H9 (cell line): ENCODE measurements at regions not wholly inside any gene's neighbourhood (a gene's known extent, or its start where the extent isn't known, plus 50 kb on each side); places are given as distances from the start of the nearest gene placed in this dataset.

Experiments used
- DNase-seq: peaks from one replicate; pipeline ENCODE4 v3.0.0-alpha.2; 2017
- H2AFZ ChIP-seq: one replicate; pipeline ENCODE4 v1.6.1; 2013; ENCODE audit warnings: mild to moderate bottlenecking, low read length, control low read depth, moderate library complexity
- H2AK5ac ChIP-seq: 2 replicates; pipeline ENCODE4 v1.6.1; 2013; ENCODE audit warnings: low read length, control low read depth, mixed read lengths; ENCODE audit not compliant: insufficient read length
- H2BK120ac ChIP-seq: one replicate; pipeline ENCODE4 v1.6.1; 2013; ENCODE audit warnings: low read depth, mild to moderate bottlenecking, low read length, control low read depth, inconsistent platforms; ENCODE audit not compliant: poor library complexity, severe bottlenecking
- H2BK12ac ChIP-seq: 2 replicates; pipeline ENCODE4 v1.6.1; 2013; ENCODE audit warnings: low read length, control low read depth, mixed read lengths, low read depth; ENCODE audit not compliant: insufficient read length
- H2BK15ac ChIP-seq: 2 replicates; pipeline ENCODE4 v1.6.1; 2013; ENCODE audit warnings: low read depth, low read length, control low read depth
- H2BK20ac ChIP-seq: one replicate; pipeline ENCODE4 v1.6.1; 2013; ENCODE audit warnings: low read depth, mild to moderate bottlenecking, low read length, control low read depth, inconsistent platforms; ENCODE audit not compliant: poor library complexity, severe bottlenecking
- H2BK5ac ChIP-seq: 2 replicates; pipeline ENCODE4 v1.6.1; 2013; ENCODE audit warnings: low read length, control low read depth, mixed read lengths; ENCODE audit not compliant: insufficient read length
- H3K14ac ChIP-seq: 2 replicates; pipeline ENCODE4 v1.6.1; 2013; ENCODE audit warnings: low read length, control low read depth; ENCODE audit not compliant: insufficient read depth
- H3K18ac ChIP-seq: 2 replicates; pipeline ENCODE4 v1.6.1; 2013; ENCODE audit warnings: low read depth, mild to moderate bottlenecking, mixed read lengths, low read length, control low read depth; ENCODE audit not compliant: insufficient read length
- H3K23ac ChIP-seq: 2 replicates; pipeline ENCODE4 v1.6.1; 2013; ENCODE audit warnings: low read length, control low read depth, mixed read lengths, low read depth; ENCODE audit not compliant: insufficient read length
- H3K23me2 ChIP-seq: 2 replicates; pipeline ENCODE4 v1.6.1; 2013; ENCODE audit warnings: low read depth, mild to moderate bottlenecking, mixed read lengths, low read length, control low read depth; ENCODE audit not compliant: insufficient read length, poor library complexity, severe bottlenecking
- H3K27ac ChIP-seq: 2 replicates; pipeline ENCODE4 v1.5.1; 2013; ENCODE audit warnings: low read length, control low read depth, mixed read lengths, low read depth; ENCODE audit not compliant: insufficient read length
- H3K27me3 ChIP-seq: 2 replicates; pipeline ENCODE4 v1.6.1; 2013; ENCODE audit warnings: low read length, control low read depth, inconsistent platforms; ENCODE audit not compliant: insufficient read depth
- H3K4ac ChIP-seq: 2 replicates; pipeline ENCODE4 v1.6.1; 2013; ENCODE audit warnings: low read depth, mild to moderate bottlenecking, control low read depth, inconsistent platforms, low read length, moderate library complexity
- H3K4me1 ChIP-seq: 2 replicates; pipeline ENCODE4 v1.6.1; 2013; ENCODE audit warnings: low read length, control low read depth, inconsistent platforms; ENCODE audit not compliant: insufficient read depth
- H3K4me2 ChIP-seq: 2 replicates; pipeline ENCODE4 v1.6.1; 2013; ENCODE audit warnings: low read length, control low read depth, mixed read lengths; ENCODE audit not compliant: insufficient read length, insufficient read depth
- H3K56ac ChIP-seq: 2 replicates; pipeline ENCODE4 v1.6.1; 2013; ENCODE audit warnings: low read depth, mild to moderate bottlenecking, mixed read lengths, low read length, control low read depth; ENCODE audit not compliant: insufficient read length
- H3K79me1 ChIP-seq: 2 replicates; pipeline ENCODE4 v1.6.1; 2013; ENCODE audit warnings: low read depth, mild to moderate bottlenecking, moderate library complexity, low read length, control low read depth, inconsistent platforms; ENCODE audit not compliant: insufficient read depth, poor library complexity, severe bottlenecking
- H3K79me2 ChIP-seq: 2 replicates; pipeline ENCODE4 v1.6.1; 2013; ENCODE audit warnings: low read length, control low read depth, inconsistent platforms; ENCODE audit not compliant: insufficient read depth
- H3K9ac ChIP-seq: 2 replicates; pipeline ENCODE4 v1.6.1; 2013; ENCODE audit warnings: low read length, control low read depth, mixed read lengths; ENCODE audit not compliant: insufficient read length; ENCODE audit errors: extremely low read depth
- H3K9me3 ChIP-seq: one replicate; pipeline ENCODE4 v1.6.1; 2013; ENCODE audit warnings: low read depth, low read length, inconsistent platforms; ENCODE audit not compliant: control insufficient read depth
- H3T11ph ChIP-seq: one replicate; pipeline ENCODE4 v1.6.1; 2013; ENCODE audit warnings: mild to moderate bottlenecking, low read length, control low read depth, inconsistent platforms
- H4K20me1 ChIP-seq: one replicate; pipeline ENCODE4 v1.6.1; 2013; ENCODE audit not compliant: control insufficient read depth, insufficient read length, insufficient read depth
- H4K5ac ChIP-seq: 2 replicates; pipeline ENCODE4 v1.6.1; 2013; ENCODE audit warnings: low read depth, mild to moderate bottlenecking, mixed read lengths, low read length, control low read depth; ENCODE audit not compliant: insufficient read length
- H4K8ac ChIP-seq: replicated peaks from 2 replicates; pipeline ENCODE4 v1.6.1; 2013; ENCODE audit warnings: low read length, control low read depth, mixed read lengths, low read depth; ENCODE audit not compliant: insufficient read length
- H4K91ac ChIP-seq: 2 replicates; pipeline ENCODE4 v1.6.1; 2013; ENCODE audit warnings: low read depth, mild to moderate bottlenecking, moderate library complexity, mixed read lengths, low read length, control low read depth; ENCODE audit not compliant: insufficient read length
- H3K27ac Mint-ChIP-seq, 3 experiments: 2 replicates in 2 of 3; 3 replicates in 1 of 3; pipeline ENCODE4 v1.8.0; 2020 to 2021; ENCODE audit warnings: mixed read lengths in 3 of 3, mild to moderate bottlenecking in 1 of 3, moderate library complexity in 1 of 3
- H3K27me3 Mint-ChIP-seq: 2 replicates; pipeline ENCODE4 v1.8.0; 2021; ENCODE audit warnings: low read depth, mild to moderate bottlenecking, moderate library complexity, mixed read lengths
- H3K36me3 Mint-ChIP-seq, 3 experiments: 2 replicates in 2 of 3; 3 replicates in 1 of 3; pipeline ENCODE4 v1.8.0; 2020 to 2021; ENCODE audit warnings: low read depth in 3 of 3, mixed read lengths in 3 of 3; ENCODE audit not compliant: insufficient read depth in 1 of 3
- H3K4me1 Mint-ChIP-seq, 2 experiments: 2 replicates each; pipeline ENCODE4 v1.8.0; 2020; ENCODE audit warnings: mixed read lengths in 2 of 2
- H3K4me3 Mint-ChIP-seq, 2 experiments: 2 replicates in 1 of 2; 3 replicates in 1 of 2; pipeline ENCODE4 v1.8.0; 2020 to 2021; ENCODE audit warnings: mild to moderate bottlenecking in 2 of 2, mixed read lengths in 2 of 2, moderate library complexity in 1 of 2
- H3K9me3 Mint-ChIP-seq, 2 experiments: 2 replicates in 1 of 2; 3 replicates in 1 of 2; pipeline ENCODE4 v1.8.0; 2020; ENCODE audit warnings: mild to moderate bottlenecking in 2 of 2, mixed read lengths in 2 of 2, moderate library complexity in 1 of 2
- WGBS: extraction: QIAGEN DNeasy Blood & Tissue Kit; methylation state at CpG from one replicate; pipeline ENCODE4 v1.1.7; 2013; ENCODE audit warnings: missing lambda C conversion rate, low lambda C conversion rate, mixed read lengths; ENCODE audit not compliant: insufficient read length; ENCODE audit errors: extremely low coverage; 5-methylcytosine and 5-hydroxymethylcytosine counted together
- TF ChIP-seq, protein P1 (sequence below): fragments of 200-600 bp; sonication (generic); conservative IDR thresholded peaks from 3 replicates; pipeline ENCODE4 v1.8.0; 2021; ENCODE audit warnings: antibody characterized with exemption, mild to moderate bottlenecking

DNA sequence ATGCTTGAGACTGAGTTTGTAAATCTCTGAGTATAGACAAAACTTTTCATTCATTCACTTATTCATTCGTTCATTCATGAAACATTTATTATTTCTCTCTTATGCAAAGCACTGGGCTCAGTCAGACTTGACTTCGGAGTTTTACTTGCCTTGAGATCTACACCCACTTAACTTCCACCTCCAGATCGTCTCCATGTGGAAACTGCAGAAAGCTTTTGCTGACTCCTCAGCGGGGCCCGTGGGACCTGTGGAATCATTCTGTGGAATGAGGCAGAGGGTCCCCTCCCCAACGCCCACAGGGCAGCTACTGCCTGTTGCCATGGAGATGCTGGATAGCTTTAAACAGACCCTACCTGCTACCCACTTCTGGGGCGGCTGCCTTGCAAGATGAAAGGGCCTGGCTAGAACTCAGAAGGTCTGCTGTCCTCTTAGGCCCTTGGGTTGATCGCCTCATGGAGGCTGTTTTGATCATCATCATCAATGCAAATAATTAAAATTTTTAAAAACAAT, 66.4 kb upstream of the KCNG1 start:
- Histone ChIP-seq H4K5ac (no peak overlapping the region), H2BK20ac (no peak overlapping the region), H3K14ac (no peak overlapping the region), H3K27me3 (no peaks in the 10 kb centered on the region), H3K27ac (no peak overlapping the region), H3K56ac (no peak overlapping the region), H4K20me1 (no peaks in the 10 kb centered on the region), H3K23me2 (no peaks in the 10 kb centered on the region), H3K4ac (no peak overlapping the region), H3K79me2 (no peaks in the 10 kb centered on the region), H2BK5ac (no peak overlapping the region), H3K23ac (no peak overlapping the region), H3K9me3 (no peaks in the 10 kb centered on the region), H3K18ac (no peak overlapping the region), H2AFZ (no peak overlapping the region), H3K4me2 (no peak overlapping the region), H3K9ac (no peak overlapping the region), H2AK5ac (no peak overlapping the region), H3T11ph (no peak overlapping the region), H3K4me1 (no peaks in the 10 kb centered on the region), H2BK120ac (no peak overlapping the region), H3K79me1 (no peaks in the 10 kb centered on the region), H4K91ac (no peak overlapping the region), H2BK12ac (no peak overlapping the region), H4K8ac (no peak overlapping the region), H2BK15ac (no peak overlapping the region)
- WGBS: no CpG with 5 or more reads among the region's 8 CpGs
- DNase-seq: no peak
- Mint-ChIP-seq H3K4me1 (peaks cover 38 to 48% of the 10 kb centered on the region in 2 experiments), H3K27me3 (peaks cover 8% of the 10 kb centered on the region), H3K4me3 (no peak overlapping the region), H3K36me3 (no peaks in the 10 kb centered on the region), H3K9me3 (no peaks in the 10 kb centered on the region; a peak in 3 of 5 replicates), H3K27ac (no peak overlapping the region)
- TF ChIP-seq, protein P1, sequence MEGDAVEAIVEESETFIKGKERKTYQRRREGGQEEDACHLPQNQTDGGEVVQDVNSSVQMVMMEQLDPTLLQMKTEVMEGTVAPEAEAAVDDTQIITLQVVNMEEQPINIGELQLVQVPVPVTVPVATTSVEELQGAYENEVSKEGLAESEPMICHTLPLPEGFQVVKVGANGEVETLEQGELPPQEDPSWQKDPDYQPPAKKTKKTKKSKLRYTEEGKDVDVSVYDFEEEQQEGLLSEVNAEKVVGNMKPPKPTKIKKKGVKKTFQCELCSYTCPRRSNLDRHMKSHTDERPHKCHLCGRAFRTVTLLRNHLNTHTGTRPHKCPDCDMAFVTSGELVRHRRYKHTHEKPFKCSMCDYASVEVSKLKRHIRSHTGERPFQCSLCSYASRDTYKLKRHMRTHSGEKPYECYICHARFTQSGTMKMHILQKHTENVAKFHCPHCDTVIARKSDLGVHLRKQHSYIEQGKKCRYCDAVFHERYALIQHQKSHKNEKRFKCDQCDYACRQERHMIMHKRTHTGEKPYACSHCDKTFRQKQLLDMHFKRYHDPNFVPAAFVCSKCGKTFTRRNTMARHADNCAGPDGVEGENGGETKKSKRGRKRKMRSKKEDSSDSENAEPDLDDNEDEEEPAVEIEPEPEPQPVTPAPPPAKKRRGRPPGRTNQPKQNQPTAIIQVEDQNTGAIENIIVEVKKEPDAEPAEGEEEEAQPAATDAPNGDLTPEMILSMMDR: no peak
